ENCODE measurements at regions not wholly inside any gene's neighbourhood (a gene's known extent, or its start where the extent isn't known, plus 50 kb on each side); places are given as distances from the start of the nearest gene placed in this dataset.

DNA sequence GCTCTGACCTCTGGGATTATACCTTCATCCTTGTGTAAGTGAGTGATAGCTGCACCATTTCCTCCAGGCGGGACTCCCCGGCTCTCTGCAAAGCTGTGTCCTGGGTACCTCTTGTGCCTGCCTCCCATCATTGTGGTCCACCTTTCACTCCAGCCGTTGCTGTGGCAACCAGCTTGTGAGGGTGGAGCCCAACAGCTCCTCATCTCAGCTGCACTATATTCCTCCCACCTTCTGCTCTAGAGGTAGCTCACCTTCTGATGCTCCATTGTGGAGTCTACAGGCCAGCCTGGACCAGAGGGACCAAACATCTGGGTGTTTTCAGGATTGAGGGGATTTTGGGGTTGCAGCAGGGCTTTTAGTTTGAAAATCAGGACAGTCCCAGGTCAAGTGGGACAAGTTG lies 708.2 kb downstream of the UQCRFS1 start:
- ChIA-PET POLR2A (no interaction called here), CTCF (no interaction called here)

DNA sequence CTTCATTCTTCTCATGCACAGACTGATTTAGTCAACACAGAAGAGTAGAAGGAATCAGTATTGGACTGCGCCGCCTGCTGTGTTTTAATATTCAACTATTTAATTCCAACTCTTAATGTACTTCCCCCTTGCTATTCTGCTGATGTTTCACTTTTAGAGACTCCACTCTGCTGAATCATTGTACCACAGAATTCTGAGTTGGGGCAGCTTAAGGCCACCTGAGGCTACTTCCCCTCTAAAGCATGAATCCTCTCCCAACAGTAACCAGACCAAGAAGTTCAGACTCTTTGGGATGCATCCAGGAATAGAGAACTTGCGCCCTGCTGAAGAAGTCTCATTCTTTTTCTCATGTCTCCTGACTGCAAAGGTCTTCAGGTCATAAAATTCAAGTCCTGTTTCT lies 708.8 kb downstream of the UQCRFS1 start:
- ChIA-PET POLR2A (no interaction called here), CTCF (no interaction called here)

DNA sequence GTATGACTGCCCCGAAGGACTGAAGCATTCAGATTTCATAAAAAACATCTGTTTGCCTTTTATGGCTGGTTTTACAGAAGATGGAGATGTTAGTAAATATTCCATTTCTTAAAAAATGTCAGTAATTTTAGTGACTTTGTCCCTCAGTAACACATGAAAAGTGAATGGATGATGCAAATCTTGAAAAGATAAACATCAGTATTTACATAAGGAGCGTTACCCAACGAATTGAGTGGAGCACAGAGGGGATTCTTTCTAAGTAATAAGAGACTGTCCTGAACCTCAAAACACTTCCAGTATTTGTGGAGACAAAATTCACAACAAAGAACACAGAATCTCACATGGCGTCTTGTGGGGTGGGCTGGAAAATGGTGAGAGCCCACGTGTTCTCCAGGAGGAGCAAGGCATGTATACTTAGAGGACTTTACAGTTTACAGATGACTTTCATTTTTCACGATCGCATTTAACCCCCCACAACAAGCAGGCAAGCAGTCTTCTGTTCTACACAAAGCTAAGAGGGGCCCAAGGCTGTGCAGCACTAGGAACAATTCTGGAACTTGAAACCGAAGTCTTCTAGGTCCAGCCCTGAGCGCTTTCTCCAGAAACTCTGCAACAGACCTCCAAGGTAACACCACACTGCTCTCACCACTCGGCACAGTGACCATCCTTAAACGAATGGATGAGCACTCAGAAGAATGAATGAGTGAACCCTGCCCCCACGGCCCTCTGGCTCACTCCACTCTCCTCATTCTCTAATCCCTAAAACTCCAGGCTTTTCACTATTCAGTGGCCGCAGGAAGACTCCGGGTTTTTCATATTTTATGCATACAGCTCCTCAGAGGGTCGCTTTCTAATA lies 709.8 kb downstream of the UQCRFS1 start:
- POLR2A ChIA-PET = no interaction called here
- CTCF ChIA-PET = no interaction called here

DNA sequence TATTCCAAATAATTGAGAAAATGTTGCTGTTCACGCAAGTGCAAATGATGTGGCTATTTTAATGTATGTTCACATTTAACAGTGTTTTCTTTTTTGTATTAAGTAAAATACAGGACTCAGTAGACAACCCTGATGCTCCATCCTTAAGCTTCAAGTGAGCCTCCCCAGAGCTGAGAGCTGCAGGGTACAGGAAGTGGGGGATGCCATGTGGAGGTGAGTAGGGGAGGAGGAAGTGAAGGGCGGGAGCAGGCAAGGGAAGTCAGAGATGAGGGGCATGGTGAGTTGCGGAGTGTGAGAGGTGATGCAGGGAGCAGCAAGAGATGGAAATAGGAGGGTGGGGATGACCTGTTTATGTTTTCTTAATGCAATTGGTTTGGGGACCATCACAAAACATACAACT lies 711.0 kb downstream of the UQCRFS1 start:
- ChIA-PET POLR2A (no interaction called here), CTCF (no interaction called here)

DNA sequence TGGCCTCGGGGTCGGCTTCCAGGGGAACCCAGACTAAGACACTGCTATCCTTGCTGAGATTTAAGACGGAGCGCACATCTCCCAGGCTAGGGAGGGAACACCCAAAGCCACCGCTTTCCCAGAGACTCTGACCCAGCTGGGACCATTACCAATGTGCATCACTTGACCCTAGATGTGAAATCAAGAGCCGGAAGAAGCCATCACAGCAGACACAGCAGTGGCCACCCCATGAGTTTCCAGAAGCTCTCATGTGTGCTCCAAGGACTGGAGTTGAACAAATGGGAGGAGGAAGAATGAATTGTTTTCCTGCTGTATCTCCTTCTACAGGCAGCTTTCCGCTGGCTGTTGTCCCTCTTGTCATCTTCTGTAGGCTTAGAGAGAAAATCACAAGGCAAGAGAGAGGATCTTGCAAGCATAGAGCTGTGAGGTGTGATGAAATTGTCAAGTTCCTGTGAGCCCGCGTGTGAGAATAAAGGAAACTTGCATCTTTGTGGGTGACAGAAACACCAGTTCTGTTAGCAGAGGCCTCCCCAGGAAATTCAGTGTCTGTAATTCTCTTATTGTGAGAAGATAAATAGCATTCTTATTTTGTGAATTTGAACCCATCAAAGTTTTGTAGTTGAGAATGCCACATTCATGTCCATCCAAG lies 711.8 kb downstream of the UQCRFS1 start:
- POLR2A ChIA-PET = no interaction called here
- CTCF ChIA-PET = no interaction called here

DNA sequence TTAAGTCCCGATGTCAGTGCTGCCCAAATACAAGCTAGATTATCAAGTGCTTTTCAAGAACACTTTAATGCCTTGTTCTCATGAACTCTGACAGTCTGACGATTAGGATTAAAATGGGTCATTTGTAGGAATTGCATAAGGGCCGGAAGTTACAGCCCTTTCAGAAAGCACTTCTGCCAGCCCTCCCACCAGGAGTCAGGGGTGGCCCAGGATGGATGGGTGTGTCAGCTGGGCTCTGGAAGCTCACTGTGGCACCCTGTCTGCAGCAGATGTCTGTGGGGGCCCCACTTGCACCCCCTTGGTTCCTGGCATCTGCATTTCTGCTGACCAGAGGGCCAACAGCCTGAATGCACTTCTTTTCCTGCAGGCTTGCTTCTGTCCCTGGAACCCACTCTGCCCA lies 712.7 kb downstream of the UQCRFS1 start:
- POLR2A ChIA-PET = no interaction called here
- CTCF ChIA-PET = no interaction called here

- ChIA-PET POLR2A (interaction anchor here (0.6 kb wide), 1 partner anchor 629 kb away, joined by 3 read pairs; no protein-coding TSS in a partner anchor), CTCF (no interaction called here)
Observed at GRCh38 chr19:28498404-28498976, 714.5 kb downstream of the UQCRFS1 start.

DNA sequence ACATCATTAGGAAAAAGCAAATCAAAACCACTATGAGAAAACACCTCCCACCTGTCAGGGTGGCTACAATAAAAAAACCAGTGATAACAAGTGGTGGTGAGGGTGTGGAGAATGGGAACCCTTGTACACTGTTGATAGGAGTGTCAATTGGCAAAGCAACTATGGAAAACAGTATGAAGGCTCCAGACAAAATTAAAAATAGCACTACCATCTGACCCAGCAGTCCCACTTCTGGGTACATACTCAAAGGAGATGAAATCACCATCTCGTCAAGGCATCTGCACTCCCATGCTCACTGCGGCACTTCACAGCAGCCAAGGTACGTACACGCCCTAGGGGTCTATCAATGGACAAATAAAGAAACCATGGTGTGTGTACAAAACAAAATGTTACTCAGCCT lies 715.1 kb downstream of the UQCRFS1 start:
- ChIA-PET POLR2A (no interaction called here), CTCF (no interaction called here)

- ChIA-PET POLR2A (no interaction called here), CTCF (no interaction called here)
Observed at GRCh38 chr19:28497137-28497536, 715.8 kb downstream of the UQCRFS1 start.

DNA sequence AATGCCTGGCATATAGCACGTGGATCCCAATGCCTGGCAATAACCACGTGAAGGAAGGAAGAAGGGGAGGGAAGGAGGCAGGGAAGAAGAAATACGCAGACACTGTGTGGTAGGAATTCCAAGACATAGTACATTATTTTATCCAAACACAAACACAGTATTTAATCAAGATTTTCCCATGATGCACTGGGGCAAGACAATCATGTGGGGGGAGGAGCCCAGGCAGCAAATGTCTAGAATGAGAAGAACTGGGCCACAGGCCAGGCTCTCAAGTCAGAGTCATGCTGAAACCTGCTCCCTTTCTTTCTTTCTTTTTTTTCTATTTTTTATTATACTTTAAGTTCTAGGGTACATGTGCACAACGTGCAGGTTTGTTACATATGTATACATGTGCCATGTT lies 717.9 kb downstream of the UQCRFS1 start:
- POLR2A ChIA-PET = no interaction called here
- CTCF ChIA-PET = no interaction called here

DNA sequence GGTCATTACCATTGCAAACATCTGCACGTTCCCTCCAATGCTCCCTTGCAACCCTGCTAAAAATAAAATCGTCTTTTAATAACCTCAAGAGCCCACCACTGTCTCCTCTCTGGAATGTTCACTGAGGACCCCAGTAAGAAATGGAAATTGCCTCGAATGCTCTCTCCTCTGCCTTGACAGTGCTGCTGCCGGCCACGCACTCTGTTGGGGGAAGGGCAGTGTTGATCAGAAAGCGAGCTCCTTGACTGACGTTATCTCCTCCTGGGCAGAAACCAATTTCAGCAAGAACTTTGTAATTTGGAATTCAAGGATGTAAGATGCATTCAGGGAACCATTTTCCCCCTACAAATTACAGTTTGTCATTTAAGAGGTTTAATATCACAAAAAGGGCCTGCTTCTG lies 718.5 kb downstream of the UQCRFS1 start:
- ChIA-PET CTCF (no interaction called here), POLR2A (no interaction called here)

DNA sequence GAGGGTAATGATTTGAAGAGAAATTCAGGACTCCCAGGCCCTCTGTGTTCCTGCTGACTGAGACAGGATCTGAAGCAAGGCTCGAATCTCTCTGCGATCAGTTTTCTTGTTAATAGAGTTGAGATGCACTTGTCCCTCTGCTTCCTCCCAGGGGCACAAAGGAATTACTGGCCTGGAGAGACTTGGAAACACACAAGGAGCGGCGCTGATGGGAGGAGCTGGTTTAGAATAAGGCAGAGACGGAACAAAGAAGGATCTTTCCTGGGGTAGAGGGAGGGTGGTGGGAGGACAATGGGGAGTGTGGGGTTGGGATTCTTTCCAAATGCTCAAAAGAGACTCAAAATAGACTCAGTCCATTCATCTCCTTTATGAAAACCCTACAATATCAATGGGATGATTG lies 719.1 kb downstream of the UQCRFS1 start:
- ChIA-PET CTCF (no interaction called here), POLR2A (no interaction called here)

DNA sequence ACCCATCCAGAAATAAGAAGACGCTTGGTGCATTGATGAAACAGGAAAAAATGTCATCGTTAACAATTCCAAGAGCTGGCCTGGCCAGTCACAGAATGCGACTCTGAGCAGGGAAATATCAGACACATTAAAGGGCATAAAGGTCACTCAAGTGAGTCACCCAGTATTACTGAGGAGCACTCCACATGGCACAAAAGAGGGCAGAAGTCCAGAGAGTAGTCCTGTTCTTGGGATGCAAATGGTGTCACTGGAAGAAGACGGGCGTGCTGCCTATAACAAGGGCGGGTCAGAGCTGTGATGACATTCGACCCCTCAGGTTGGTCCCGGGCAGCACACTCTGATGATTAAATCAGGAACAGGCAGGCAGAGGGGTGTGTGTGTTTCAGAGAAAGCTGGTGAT lies 720.3 kb downstream of the UQCRFS1 start:
- ChIA-PET CTCF (no interaction called here), POLR2A (no interaction called here)

- ChIA-PET POLR2A (no interaction called here), CTCF (no interaction called here)
Observed at GRCh38 chr19:28492201-28492600, 720.8 kb downstream of the UQCRFS1 start.

DNA sequence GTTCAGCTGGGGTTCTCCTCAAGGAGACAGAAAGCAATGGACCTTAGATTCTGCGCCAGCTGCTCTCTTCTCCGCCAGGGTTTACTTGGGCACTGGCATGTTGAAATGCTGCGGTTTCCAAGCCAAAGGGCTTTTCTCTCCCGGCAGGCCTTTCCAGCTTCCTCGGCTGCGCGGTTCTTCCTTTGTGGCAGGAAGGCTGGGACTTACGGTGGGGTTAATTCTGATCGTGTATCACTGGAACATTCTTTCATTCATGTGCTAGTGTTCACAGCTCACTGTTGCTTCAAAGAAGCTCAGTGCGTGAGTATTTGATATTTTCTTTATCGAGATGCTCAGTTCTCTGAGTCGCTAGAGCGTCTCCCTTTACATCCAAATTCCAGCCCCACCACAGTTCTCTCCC lies 723.2 kb downstream of the UQCRFS1 start:
- ChIA-PET CTCF (no interaction called here), POLR2A (no interaction called here)

DNA sequence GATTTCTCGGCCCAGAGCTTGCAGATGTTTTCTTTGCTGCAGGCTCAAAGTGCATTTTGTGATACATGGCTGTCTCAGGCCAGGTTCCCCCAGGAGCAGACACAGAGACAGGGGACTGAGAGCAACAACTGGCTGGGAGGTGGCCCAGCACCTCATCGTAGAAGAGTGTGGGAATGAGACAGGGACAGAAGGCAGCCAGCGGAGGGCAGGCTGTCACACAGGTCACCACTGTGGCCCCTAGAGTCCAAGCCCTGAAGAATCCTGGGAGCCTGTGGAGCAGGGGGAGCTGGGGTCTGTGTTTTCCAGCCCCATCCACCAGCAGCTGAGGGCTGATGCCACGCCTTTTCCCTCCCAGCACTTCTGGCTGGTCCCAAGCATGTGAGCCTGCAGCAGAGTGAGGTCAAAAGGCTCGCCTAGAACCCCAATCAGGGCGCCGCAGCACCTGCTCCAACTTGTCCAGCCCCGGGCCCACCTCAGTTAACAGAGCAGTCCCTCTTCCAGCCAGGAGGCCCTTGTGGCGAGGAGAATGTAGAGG lies 723.8 kb downstream of the UQCRFS1 start:
- ChIA-PET POLR2A (no interaction called here), CTCF (no interaction called here)

DNA sequence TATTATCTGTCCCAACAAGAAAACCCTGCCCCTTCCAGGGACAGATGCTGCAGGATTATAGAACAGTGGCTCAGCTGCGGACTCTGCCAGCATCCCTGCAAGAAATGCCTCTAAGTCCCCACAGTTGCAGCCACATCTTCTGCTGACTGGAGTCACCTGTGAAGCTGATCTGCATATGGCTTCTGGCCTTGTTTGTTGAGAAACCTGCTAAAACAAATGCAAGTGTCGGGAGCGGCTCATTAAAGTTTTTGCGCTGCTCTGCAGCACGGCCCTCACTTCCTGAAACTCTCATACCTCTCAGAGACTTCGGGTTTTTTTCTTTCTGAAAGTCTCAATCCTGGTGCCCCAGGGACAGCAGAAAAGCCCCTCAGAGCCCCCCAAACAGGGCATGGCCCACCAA lies 725.0 kb downstream of the UQCRFS1 start:
- POLR2A ChIA-PET = no interaction called here

DNA sequence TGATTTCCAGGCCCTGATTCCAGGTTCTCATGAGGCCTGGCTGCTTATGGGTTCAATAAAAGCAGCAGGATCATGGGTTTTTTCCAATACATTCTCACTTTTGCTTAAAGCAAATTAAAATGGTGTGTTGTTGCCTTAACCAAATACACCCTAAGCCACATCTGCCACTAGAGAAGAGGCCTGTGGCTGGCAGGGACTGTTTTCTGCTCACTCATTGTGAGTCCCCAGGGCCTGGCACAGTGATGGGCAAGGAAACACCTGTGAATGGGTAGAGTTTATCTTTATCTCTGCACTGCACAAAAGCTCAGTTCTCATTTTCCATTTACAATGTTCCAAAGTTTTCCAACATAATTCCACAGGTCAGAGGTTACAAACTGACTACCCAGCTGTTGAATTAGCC lies 726.0 kb downstream of the UQCRFS1 start:
- ChIA-PET POLR2A (interaction anchor here (0.6 kb wide), 1 partner anchor 43 kb away, joined by 3 read pairs; no protein-coding TSS in a partner anchor), CTCF (no interaction called here)

More for the DNA sequence above, 725.0 kb downstream of the UQCRFS1 start:
- CTCF ChIA-PET = no interaction called here

DNA sequence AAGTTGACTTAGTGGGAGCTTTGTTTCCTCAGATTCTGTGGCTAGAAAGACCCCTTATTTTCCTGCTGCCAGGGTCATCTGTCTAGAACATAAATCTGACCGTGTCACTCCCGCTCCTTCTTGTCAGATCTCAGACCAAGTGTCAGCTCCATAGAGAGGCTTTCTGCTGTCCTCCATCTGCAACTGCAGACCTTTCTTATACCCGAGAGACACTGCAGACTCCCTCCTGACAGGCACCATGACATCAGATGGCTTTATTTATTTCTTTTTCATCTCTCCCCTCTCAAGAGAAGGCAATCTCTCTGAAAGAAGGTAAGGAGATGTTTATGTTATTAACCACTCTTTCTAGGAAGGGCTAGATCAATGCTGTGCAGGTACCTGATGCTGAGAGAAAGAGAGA lies 726.5 kb downstream of the UQCRFS1 start:
- ChIA-PET CTCF (no interaction called here), POLR2A (interaction anchor here (0.6 to 0.7 kb wide), 2 partner anchors 43 to 856 kb away, joined by 3 to 11 read pairs; no protein-coding TSS in a partner anchor)

DNA sequence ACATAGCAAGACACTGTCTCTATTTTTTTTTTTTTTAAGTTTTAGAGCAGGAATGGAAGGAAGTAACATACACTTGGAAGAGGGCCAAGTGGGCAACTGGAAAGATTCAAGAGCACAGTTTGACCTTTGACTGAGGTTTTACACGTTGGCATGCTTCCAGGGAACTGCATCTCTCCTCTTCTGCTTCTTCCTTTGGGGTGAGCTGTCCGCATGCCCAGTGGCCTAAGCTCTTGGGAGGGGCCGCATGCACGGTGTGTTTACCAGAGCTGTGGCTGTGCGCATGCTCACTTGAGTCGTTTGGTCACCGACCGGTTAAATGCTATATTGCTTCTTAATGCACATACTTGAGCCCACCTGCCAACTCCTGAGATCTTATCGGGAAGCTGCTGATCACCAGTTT lies 727.7 kb downstream of the UQCRFS1 start:
- ChIA-PET CTCF (no interaction called here), POLR2A (no interaction called here)

- ChIA-PET CTCF (no interaction called here), POLR2A (no interaction called here)
Observed at GRCh38 chr19:28483197-28483596, 729.8 kb downstream of the UQCRFS1 start.

Measured in activated CD8-positive, alpha-beta memory T cell treated with anti-CD3 and anti-CD28 coated beads for 36 hours (primary cell).